ENCODE measurements at regions not wholly inside any gene's neighbourhood (a gene's known extent, or its start where the extent isn't known, plus 50 kb on each side); places are given as distances from the start of the nearest gene placed in this dataset.

DNA sequence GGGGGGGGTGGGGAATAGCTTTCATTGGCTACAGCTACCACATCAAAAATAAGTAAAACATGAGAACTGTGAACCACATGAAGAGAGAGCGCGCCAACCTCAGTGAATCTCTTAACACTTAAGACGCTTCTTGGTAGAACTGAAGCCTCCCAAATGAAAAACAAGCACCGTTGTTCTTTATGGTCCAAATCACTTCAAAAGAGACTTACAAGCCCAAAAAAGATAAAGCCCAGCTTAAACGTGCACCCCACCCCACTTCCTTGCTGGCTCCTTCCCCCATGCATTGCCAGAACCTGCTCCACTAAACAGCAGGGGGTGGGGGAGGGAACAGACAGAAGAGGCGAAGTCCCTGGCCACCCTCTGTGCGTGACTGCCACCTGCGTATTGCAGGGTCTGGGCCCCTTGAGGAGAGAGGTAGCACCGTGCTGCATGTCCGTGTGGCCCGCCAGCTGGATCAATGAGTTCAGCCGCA is 479.1 kb downstream of the FOXO1 start:
- DNase-seq (ENCODE audit: low spot score) = no peak
- no peaks in the 10 kb centered on the region for H3K36me3 ChIP-seq (replicated peaks; ENCODE audit: insufficient read depth, low read depth)
- no peak overlapping the region for H2AFZ ChIP-seq
- WGBS (ENCODE audit: low lambda C conversion rate, missing lambda C conversion rate) = 84% methylated on average over 12 of the region's 12 CpGs
- no peaks in the 10 kb centered on the region for H3K9me2 ChIP-seq (replicated peaks; ENCODE audit: insufficient read depth)
- no peaks in the 10 kb centered on the region for H3K27me3 ChIP-seq
- no peak overlapping the region for H3K27ac ChIP-seq
- no peak overlapping the region for H3K4me3 ChIP-seq
- H3K4me1 ChIP-seq (ENCODE audit: insufficient read depth) = peaks cover 28% of the 10 kb centered on the region
- no peaks in the 10 kb centered on the region for H3K79me2 ChIP-seq
- no peaks in the 10 kb centered on the region for H4K20me1 ChIP-seq (ENCODE audit: insufficient read depth, poor library complexity, severe bottlenecking)
- no peak overlapping the region for H3K4me2 ChIP-seq
- no peaks in the 10 kb centered on the region for H3K9me3 ChIP-seq (ENCODE audit: low read depth)
- TF ChIP-seq EZH2phosphoT487 (IDR thresholded peaks at IDR 0.05; ENCODE audit: low read depth, severe bottlenecking, unreplicated experiment) = no peak
- TF ChIP-seq, protein P1, sequence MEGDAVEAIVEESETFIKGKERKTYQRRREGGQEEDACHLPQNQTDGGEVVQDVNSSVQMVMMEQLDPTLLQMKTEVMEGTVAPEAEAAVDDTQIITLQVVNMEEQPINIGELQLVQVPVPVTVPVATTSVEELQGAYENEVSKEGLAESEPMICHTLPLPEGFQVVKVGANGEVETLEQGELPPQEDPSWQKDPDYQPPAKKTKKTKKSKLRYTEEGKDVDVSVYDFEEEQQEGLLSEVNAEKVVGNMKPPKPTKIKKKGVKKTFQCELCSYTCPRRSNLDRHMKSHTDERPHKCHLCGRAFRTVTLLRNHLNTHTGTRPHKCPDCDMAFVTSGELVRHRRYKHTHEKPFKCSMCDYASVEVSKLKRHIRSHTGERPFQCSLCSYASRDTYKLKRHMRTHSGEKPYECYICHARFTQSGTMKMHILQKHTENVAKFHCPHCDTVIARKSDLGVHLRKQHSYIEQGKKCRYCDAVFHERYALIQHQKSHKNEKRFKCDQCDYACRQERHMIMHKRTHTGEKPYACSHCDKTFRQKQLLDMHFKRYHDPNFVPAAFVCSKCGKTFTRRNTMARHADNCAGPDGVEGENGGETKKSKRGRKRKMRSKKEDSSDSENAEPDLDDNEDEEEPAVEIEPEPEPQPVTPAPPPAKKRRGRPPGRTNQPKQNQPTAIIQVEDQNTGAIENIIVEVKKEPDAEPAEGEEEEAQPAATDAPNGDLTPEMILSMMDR (IDR thresholded peaks at IDR 0.05; ENCODE audit: poor library complexity) = no peak
- no peak for TF ChIP-seq EZH2 (IDR thresholded peaks at IDR 0.05; ENCODE audit: borderline replicate concordance)

DNA sequence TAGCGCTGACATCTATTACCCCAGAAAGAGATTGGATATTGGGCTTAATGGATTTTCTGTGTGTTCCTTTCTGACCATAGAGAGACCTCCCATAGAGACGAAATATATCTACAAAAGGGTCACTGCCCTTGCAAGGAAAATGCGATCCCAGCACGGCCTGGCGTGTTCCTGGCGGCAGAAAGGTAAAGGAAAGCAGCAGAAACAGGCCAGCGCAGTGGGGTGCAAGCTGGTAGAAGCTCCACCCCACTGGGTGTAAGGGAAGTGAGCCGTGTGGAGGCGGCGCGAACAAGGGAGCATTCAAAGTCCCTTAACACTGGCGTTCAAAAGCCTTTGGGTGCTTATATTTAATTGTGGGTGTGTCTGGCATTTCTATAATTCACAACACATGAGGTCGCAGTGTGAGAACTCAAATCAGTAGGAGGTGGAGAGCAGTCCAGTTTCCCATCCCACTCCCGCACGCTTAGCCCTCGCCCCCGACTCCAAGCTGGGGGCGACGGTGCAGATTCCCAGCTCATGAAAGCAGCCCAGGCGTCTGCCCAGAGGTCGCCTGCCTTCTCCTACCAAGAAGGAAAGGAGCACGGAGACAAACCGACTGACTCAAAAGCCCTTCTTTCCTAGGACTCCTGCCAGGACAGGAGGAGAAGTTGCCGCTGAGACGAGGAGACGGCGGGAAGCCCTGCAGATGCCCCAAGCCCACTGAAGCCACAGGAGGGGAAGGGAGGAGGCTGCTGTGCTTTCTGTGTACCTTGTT is 478.4 kb downstream of the FOXO1 start:
- no peak overlapping the region for H3K27ac ChIP-seq
- H3K27me3 ChIP-seq = no peaks in the 10 kb centered on the region
- H3K4me3 ChIP-seq = no peak overlapping the region
- no peaks in the 10 kb centered on the region for H3K9me2 ChIP-seq (replicated peaks; ENCODE audit: insufficient read depth)
- no peaks in the 10 kb centered on the region for H3K79me2 ChIP-seq
- no peak for DNase-seq (ENCODE audit: low spot score)
- no peak overlapping the region for H3K4me2 ChIP-seq
- 87% methylated on average over 27 of the region's 27 CpGs for WGBS (ENCODE audit: low lambda C conversion rate, missing lambda C conversion rate)
- no peaks in the 10 kb centered on the region for H3K9me3 ChIP-seq (ENCODE audit: low read depth)
- TF ChIP-seq EZH2 (IDR thresholded peaks at IDR 0.05; ENCODE audit: borderline replicate concordance) = no peak
- no peak for TF ChIP-seq EZH2phosphoT487 (IDR thresholded peaks at IDR 0.05; ENCODE audit: low read depth, severe bottlenecking, unreplicated experiment)
- TF ChIP-seq, protein P1 (IDR thresholded peaks at IDR 0.05; ENCODE audit: poor library complexity) = no peak
- peaks cover 23% of the 10 kb centered on the region for H3K4me1 ChIP-seq (ENCODE audit: insufficient read depth)
- H4K20me1 ChIP-seq (ENCODE audit: insufficient read depth, poor library complexity, severe bottlenecking) = no peaks in the 10 kb centered on the region
- no peaks in the 10 kb centered on the region for H3K36me3 ChIP-seq (replicated peaks; ENCODE audit: insufficient read depth, low read depth)
- H2AFZ ChIP-seq = no peak overlapping the region

DNA sequence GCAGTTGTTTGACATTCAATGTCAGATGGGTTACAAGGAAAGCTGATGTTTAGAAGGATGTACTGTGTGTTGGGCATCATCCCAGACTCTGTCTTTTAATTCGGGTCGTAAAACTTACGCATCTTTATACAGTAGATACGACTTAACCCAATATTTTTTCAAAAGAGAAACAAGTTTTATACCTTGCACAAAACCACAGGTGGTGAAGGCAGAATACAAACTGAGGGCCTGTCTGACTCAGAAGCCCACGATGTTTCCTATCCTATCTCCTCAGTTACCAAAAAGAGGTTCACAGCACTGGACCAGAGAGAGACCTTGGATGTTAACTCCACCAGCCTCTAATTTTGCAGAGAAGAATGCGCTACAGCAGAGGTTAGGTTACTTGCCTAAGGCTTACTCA is 477.0 kb downstream of the FOXO1 start:
- TF ChIP-seq EZH2phosphoT487 (IDR thresholded peaks at IDR 0.05; ENCODE audit: low read depth, severe bottlenecking, unreplicated experiment) (no peak), EZH2 (IDR thresholded peaks at IDR 0.05; ENCODE audit: borderline replicate concordance) (no peak)
- TF ChIP-seq, protein P1 (IDR thresholded peaks at IDR 0.05; ENCODE audit: poor library complexity) = no peak
- H3K9me3 ChIP-seq (ENCODE audit: low read depth) = no peaks in the 10 kb centered on the region
- no peak overlapping the region for H3K4me2 ChIP-seq
- H3K27ac ChIP-seq = peak overlapping the region; percentile 80
- no peak overlapping the region for H2AFZ ChIP-seq
- no peaks in the 10 kb centered on the region for H3K79me2 ChIP-seq
- H3K27me3 ChIP-seq = no peaks in the 10 kb centered on the region
- no peaks in the 10 kb centered on the region for H3K36me3 ChIP-seq (replicated peaks; ENCODE audit: insufficient read depth, low read depth)
- no peak overlapping the region for H3K4me3 ChIP-seq
- 77% methylated on average over 6 of the region's 6 CpGs for WGBS (ENCODE audit: low lambda C conversion rate, missing lambda C conversion rate)
- H3K9me2 ChIP-seq (replicated peaks; ENCODE audit: insufficient read depth) = no peaks in the 10 kb centered on the region
- no peaks in the 10 kb centered on the region for H4K20me1 ChIP-seq (ENCODE audit: insufficient read depth, poor library complexity, severe bottlenecking)
- H3K4me1 ChIP-seq (ENCODE audit: insufficient read depth) = peaks cover 20% of the 10 kb centered on the region
- no peak for DNase-seq (ENCODE audit: low spot score)
